Testis (tissue), 2 donors: ENCODE measurements at regions not wholly inside any gene's neighbourhood (a gene's known extent, or its start where the extent isn't known, plus 50 kb on each side); places are given as distances from the start of the nearest gene placed in this dataset.

Source experiments
- POLR2A ChIP-seq: fragments of 450-650 bp; IDR thresholded peaks from one replicate; pipeline ENCODE4 v1.6.1; 2017; ENCODE audit warnings: antibody characterized with exemption, mild to moderate bottlenecking, moderate library complexity
- TF ChIP-seq, protein P1 (sequence below), 3 experiments: fragments of 450-650 bp in 2 of 3; fragments of 200-600 bp in 1 of 3; sonication (generic) in 1 of 3; IDR thresholded peaks; one replicate each; pipeline ENCODE4 v1.5.1; 2016 to 2019; ENCODE audit warnings: antibody characterized with exemption in 3 of 3, mild to moderate bottlenecking in 2 of 3, moderate library complexity in 1 of 3

DNA sequence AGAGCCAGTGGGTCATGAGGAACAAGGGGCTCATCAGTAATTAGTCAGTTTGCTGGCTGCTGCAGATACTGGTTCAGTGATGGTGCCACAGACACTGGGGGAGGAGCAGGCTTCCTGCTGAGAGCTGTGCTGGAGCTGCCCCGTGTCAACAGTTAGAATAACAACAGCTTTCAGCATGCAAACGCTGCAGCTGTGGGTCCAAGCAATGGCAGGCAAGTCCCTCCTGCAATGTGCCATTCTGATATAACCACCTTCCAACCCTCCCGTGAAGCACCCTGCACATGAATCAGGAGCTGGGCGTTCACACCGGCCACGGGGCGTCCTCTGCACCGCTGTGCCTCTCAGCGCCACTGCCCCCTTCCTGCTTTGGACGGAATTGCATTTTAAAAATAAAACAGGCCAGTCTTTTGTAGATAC lies 258.4 kb upstream of the SFSWAP start:
- no peak for TF ChIP-seq POLR2A
- TF ChIP-seq, protein P1, sequence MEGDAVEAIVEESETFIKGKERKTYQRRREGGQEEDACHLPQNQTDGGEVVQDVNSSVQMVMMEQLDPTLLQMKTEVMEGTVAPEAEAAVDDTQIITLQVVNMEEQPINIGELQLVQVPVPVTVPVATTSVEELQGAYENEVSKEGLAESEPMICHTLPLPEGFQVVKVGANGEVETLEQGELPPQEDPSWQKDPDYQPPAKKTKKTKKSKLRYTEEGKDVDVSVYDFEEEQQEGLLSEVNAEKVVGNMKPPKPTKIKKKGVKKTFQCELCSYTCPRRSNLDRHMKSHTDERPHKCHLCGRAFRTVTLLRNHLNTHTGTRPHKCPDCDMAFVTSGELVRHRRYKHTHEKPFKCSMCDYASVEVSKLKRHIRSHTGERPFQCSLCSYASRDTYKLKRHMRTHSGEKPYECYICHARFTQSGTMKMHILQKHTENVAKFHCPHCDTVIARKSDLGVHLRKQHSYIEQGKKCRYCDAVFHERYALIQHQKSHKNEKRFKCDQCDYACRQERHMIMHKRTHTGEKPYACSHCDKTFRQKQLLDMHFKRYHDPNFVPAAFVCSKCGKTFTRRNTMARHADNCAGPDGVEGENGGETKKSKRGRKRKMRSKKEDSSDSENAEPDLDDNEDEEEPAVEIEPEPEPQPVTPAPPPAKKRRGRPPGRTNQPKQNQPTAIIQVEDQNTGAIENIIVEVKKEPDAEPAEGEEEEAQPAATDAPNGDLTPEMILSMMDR (IDR thresholded peaks at IDR 0.05) = peak in 2 of 3 experiments; percentile 25 to 32
